HG02678 (cell line): ENCODE measurements at regions not wholly inside any gene's neighbourhood (a gene's known extent, or its start where the extent isn't known, plus 50 kb on each side); places are given as distances from the start of the nearest gene placed in this dataset.
"Not testable (repeated sequence)": the region's sequence is repeated elsewhere in the genome, so short reads cannot be mapped to it uniquely, and the experiment has no call there.

Experiments used
- ATAC-seq: cut with Tn5 transposase; IDR thresholded peaks from one replicate; pipeline ENCODE4 v1.9.1; 2021; ENCODE audit warnings: mild to moderate bottlenecking, moderate library complexity; ENCODE audit not compliant: unreplicated experiment

DNA sequence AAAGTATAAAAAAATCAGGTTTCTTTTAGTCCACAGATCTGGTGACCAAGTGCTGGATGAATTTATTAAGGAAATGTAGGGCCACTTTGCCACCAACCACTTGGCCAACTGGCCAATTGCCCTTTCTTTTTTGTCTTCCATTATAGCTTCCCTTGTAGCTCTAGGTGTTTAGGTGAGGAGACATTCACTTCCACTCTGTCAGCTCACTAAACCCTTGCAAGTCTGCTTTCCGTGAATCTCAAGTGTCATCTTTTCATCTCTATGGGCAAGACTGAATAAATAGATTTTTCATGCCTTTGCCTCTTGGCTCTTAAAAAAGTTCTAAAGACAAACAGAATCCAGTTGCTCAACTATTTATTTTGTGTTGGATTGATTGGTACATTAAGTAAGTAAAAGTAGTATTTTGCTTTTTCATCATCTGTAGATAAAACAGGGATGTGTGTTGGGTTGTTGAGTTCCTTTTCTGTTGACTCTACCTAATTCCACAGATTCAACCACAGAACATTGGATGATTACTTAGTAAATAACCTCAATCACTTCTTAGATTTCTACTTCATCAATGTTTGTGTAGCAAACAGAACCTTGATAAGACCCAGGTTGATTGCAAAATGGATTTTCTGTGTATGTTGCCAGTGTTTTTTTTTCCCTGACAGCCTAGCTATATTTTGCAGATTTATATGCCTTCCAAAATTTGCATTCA, 68.1 kb upstream of the GRXCR1 start:
- no peak for ATAC-seq

DNA sequence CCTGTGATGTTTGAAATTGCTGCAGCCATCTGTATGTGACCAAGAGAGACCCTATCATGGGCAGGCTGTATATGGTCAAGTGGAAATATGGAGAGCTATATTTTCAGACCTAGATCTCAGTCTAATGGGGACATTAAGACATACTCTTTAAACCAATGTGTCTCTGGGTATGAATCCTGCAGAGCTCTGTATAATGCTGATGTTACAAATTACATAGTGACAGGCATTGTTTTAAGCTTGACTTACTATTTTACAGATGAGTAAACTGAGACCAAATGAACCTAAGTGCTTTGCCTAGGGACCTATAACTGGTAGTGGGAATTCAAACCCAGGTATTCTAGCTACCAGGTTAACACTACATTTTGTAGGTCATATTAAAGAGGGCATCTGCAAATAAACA, 71.3 kb upstream of the GRXCR1 start:
- no peak for ATAC-seq

DNA sequence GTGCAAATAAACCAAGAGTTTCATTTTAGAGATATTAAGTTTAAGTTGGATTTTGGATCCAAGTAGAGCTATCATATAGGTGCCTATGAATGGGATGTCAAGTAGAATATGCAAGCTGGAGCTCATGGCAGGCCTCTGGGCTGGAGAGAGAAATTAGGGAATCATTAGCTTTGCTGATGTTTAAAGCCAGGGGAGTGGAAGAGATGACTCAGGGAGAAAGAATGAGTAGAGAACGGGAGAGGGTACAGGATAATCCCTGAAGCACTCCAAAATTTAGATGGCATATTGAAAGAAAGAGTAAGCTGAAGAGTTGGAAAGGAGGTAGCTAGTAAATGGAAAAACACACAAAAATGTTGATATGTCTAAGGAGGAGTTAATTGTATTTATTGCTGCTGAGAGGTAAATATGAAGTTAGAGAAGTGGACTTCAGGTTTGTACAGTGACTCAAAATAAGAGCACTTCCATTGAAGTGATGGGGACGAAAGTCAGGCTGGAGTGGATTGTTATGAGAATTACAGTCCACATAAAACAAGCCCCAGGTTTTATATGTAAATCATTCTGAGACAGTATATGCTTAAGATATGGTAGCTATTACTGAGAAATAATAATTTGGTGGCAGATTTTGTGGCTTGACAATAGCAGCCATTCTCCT, 72.5 kb upstream of the GRXCR1 start:
- ATAC-seq, result no peak

DNA sequence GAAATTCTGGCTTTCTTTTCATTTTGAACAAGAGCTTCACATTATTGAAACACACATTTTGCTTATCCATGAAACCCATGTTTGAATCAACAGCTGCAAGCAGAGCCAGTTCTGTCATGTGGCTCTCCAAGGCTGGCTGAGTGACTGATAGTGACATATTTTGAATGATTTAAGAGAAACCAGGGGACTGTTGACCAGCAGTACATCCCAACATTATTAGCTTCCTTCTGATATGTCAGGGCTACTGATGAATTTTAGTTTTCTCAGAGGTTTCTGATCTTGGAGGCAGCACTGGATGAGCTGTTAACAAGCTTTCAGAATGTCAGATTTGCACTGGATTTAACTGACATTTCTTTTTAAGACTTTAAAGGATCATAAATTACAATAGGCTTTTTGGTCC, 74.6 kb upstream of the GRXCR1 start:
- ATAC-seq, result no peak

DNA sequence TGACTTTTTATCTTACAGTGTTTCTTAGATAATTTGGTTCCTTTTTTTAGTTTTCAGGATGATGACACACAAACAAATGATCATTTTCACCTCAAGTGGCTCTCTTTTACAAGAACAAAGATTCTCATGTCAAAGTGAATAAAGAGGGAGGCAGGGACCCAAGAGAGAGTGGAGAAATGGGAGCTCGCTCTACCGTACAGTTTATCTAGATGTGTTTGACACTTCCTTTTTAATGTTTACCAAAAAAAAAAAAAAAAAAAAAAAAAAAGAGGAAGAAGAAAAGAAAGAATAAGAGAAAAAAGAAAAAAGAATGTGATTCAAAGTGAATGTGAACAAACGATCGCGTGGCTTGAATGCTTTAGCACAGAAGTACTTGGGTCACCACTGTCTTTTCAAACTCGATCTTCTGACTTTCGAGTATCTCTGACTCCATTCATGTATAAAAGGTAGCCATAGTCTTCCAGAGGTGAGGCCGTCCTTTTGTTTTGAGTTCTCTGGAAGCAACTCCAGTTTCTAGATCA, 75.6 kb upstream of the GRXCR1 start:
- ATAC-seq, result no peak

DNA sequence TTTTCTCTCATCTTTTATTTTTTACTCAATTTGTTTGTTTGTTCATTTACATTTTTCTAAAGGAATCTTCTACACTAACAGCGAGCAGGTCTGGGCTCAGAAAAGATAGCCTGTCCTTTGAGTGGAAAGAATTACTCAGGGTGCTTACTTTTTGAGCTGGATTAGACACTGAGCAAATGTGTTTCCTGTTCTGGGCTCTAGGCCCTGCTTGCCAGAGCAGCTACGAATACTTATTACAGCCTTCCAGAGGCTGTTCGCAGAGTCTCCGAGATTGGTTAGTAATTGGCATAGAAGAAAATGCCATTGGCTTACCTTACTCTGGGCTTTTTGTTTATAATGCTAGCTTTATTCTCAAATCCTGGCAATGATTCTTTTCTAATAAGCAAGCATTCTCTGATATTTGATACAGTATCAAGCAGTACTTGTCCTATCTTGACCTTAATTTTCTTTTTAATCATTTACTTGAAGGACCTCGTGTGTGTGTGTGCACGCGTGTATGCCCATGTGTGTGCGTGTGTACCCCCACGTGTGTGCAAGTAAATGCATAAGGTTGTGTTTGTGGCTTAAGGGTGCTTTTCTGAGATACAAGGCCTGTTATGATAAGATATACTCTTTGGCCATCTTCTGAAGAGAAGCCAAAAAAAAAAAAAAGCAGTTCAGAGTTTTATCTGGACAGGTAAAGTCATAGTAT, 76.2 kb upstream of the GRXCR1 start:
- ATAC-seq, result no peak

DNA sequence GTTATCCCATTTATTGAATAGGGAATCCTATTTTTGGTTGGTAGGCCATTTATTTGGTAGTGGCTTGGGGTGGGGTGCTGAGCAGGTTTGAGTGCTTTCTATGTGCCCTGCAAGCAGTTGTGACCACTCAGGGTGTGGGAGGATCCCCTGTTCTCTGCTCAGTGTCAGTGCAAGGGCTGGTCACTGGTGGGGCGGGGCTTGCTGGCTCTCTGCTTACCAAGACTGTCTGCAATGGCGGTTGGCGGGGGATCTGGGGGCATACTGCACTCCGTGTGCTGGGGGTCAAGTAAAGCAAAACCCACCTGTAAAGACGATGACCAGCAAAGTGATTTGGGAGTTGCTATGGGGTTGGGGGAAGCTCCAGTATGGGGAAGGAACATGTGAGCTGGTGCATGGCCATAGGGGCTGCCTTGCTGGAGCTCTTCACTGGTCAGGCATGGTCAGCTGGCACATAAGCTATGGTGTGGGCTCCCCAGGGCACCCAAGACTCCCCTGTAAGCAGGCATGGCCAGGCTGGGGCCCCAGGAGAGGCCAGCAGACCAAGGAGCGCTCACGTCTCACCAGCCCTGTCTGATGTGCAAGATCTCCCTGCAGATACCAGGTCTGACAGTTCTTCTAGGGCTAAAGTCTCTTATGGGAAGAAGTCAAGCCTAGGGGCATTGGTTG, 83.0 kb upstream of the GRXCR1 start:
- ATAC-seq, result no peak

DNA sequence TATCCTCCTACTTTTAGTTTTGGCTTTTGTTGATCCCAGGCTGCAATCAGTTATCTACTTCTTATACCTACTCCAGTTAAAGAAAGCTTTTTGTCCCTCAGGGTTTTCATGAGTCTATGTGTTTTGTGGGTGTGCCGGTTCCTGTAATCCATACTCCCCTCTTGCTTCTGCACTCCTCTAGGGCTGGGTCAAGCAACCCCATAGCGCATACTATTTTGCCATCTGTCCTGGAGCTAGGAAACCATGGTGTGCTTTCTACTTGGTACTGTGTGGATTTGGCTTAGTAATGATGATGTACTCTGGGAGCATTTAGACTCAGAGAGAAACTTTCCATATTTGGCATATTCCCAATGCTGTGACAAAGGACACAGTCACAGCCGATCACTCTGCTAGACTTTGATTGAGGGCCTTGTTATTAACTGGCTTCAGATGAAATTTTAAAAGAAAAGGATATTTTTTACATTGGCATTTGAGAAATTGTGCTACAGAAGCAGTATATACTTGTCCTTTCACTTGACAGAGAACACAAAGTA, 86.1 kb upstream of the GRXCR1 start:
- ATAC-seq, result no peak

DNA sequence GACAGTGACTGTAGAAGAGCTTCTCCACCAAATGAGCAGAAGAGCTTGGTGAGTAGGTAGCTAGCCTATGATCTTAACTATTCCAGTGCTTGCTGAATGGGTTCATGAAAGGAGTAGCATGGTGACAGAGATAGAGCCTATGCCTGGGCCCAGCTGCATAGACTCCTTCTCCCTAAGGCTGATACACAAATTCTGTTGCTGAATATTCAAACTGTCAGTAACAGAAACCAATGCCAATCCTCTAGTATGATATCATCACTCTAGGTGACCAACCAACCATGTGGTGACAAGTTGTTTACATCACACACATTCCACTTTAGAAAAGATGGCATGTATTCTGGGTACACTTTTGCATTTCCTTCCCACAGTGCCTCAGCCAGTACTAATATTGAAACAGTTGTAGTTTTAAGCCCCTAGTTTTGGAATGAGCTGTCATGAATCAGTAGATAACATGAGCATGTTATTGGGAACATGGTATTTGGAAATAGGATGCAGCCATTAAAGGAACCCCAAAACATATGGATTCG, 103.4 kb upstream of the GRXCR1 start:
- ATAC-seq, result no peak

DNA sequence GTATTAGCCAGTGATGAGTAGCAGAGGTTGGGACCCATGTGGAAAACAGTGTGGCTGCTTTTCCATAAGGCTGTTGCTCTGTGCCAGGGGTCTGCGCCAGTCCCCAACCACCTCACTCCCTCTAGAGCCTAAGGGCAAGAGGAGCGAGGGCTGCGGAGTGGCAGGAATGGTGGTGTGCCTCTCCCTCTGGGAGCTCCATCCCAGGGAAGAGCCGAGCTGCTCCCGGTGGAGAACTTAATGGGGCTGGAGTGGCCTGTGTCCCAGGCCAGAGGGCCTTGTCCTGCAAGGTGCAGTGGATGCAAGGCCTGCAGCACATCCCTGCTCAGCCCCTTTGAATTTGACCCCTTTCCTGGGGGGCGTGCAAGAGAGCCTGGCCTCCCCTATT, 105.4 kb upstream of the GRXCR1 start:
- ATAC-seq, result no peak

DNA sequence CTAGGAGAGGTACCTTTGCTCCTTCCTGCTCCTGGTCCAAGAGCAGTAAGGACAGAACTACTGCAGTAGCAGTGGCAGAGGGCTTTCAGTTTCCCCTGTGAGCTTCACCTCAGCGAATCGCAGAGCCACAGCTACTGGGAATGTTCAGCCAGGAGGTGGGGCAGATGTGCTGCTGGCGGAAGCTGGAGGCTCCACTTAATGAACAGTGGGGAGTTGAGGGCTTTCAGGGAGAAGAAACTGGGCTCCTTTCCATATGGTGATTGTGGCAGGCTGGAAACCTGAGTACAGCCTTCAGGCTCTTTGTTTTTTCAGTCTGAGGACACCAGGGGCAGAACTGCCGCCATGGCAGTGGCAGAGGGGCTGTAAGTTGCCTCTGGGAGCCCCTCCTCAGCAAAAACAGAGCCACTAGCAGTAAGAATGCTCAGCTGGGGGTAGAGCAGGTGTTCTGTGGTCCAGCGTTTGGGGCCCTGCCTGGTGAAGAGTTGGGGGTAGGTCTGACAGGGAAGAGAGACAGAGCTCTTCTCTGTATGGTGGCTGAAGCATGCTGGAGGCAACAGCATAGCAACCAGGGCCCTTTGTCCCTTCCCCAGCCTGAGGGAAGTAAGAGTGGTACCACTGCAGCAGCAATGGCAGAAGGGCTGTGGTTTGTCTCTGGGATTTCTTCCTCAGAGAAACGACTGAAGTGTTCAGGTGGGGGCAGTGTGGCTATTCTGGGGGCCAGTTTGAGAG, 106.0 kb upstream of the GRXCR1 start:
- ATAC-seq, result no peak

DNA sequence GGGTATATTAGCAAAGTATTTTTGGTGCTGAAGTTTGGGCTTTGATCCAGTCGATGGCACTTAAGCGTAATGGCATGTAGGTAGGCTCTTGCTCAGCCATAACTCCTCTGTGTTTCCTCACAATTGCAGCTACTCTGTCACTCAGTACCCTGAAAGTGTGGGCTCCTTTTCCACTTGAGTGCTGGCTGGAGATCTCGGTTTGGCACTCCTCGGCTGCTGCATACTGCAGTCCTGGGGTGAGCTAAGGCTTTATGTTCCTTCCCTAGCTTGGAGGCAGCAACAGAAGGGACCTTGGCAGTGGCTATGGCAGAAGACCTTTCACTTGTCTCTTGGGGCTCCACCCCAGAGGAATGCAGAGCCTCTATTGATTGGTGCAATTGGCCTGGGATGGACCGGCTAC, 106.7 kb upstream of the GRXCR1 start:
- no peak for ATAC-seq

DNA sequence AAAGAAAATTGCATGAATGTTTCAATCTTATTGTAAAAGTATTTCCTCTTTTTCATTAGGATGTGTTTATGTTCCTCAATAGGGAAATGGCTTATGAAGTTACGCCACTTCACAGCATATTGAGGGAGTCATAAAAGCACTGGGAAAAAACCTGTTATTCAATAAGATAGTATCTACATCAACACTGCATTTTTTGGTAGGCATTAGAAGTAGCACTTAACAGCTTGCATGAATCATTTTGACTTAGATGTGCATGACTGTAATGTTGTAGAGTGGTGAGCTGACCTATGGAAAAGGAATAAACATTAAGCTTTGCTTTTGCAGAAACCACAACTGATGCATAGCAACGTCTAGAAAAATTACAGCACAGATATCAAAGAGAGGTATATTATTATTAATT, 111.2 kb upstream of the GRXCR1 start:
- ATAC-seq, result no peak

DNA sequence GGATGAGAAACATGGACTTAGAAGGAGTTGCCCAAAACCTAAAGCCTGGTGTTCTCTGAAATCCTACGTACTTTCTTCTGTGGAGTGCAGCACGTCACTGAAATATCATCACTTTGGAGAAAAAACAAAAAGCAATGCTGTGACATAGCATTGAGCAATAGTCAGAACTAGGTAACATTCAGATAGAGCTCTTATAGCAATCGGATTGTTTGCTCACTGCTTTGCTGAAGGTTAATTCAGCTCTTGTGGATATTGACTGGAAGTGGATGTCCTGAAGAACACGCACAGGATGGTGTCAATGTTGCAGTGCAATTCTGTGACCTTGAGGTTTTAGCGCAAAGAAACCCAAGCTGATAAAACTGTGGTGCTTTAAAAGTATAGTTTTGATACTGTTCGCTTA, 114.2 kb upstream of the GRXCR1 start:
- no peak for ATAC-seq

DNA sequence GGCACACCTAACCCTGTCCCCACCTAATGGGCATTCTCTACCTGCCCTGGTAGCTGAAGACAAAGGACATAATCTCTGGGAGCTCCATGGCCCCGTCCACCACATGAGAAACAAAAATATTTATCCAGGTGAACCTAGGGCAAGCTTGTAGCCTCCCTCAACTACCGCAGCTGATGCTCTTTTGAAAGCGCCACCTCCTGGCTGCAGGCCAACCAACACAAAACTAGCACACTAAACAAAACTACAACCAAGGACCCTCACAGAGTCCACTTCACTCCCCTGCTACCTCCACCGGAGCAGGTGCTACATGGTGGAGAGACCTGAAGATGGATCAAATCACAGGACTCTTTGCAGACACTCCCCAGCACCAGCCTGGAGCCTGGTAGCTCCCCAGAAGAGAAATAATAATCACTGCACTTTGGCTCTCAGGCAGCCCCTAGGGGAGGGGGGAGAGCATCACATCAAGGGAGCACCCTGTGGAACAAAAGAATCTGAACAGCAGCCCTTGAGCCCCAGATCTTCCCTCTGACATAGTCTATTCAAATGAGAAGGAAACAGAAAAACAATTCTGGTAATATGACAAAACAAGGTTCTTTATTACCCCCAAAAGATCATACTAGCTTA, 111.3 kb upstream of the ATP8A1 start:
- no peak for ATAC-seq

DNA sequence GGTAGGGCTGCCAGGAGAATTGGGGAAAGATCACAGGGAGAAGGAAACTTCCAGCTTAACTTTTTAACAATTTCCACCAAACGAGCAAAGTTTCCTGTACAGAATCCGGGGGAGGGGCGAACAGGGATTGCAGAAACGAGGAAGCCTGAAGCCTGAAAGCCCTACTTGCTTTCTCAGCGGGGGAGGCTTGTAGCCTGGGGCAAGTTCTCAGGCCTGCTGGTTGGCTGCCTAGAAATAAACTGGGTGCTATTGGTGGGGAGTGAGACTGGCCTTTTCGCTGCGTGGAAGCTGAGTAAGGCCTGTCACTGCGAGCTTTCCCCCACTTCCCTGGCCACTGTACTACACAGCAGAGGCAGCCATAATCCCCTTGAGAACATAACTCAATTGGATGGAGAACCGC, 110.8 kb upstream of the ATP8A1 start:
- ATAC-seq, result no peak

DNA sequence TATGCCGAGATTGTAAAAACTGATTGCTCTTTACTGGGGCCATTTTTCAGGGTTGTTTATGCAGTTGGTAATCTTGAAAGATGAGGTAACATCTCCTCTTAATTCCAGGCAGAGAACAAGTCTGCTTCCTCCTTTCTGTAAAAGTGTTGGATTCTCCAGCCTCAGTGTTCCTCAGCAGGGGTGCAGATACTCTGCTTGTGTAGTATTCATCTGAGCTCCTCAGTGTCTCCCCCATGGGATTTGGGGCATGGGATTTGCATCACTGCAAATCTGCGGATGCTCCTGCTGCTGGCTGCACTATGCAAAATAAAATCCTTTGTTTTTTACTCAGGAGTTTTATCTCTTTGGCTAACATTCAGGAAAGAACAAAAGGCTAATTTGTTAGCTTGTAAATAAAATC, 104.9 kb upstream of the ATP8A1 start:
- no peak for ATAC-seq

DNA sequence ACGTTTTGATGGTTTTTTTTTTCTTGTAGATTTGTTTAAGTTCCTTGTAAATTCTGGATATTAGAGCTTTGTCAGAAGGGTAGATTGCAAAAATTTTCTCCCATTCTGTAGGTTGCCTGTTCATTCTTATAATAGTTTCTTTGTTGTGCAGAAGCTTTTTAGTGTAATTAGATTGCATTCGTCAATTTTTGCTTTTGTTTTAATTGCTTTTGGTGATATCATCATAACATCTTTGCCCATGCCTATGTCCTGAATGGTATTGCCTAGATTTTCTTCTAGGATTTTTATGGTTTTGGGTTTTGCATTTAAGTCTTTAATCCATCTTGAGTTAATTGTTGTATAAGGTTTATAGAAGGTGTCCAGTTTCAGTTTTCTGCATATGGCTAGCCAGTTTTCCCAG, 98.1 kb upstream of the ATP8A1 start:
- not testable (repeated sequence) for ATAC-seq

DNA sequence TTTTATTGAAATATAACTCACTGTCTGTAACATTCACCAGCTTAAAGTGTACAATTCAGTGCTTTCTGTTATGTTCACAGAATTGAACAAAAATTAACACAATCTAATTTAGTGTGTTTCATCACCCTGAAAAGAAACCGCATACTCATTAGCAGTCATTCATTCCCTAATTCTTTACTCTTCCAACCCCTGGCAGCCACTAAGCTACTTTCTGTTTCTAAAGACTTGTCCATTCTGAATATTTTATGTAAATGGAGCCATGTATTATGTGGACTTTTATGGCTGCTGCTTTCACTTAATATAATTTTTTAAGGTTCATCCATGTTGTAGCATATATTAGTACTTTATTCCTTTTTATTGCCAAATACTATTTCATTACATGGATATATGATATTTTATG, 94.7 kb upstream of the ATP8A1 start:
- ATAC-seq, result no peak

DNA sequence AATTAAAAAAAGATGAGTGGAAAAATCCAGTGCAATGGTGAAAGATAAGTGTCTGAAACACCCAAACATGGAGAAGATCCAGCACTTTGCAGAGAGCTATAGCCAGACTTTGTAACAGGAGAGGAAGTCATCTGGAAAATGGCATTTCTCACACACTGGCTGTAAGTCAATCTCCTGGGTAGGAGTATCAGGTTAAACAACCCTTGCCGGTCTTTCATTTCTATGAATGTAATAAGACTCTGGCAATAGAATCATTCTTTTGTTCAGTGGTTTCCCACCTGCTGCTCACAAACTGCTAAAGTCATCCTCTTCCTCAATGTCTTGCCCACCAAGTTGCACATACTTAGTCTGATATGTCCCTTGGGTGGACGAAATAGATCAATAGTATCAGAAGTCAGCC, 94.0 kb upstream of the ATP8A1 start:
- ATAC-seq, result no peak
